T1000 (cell line): ENCODE measurements at regions not wholly inside any gene's neighbourhood (a gene's known extent, or its start where the extent isn't known, plus 50 kb on each side); places are given as distances from the start of the nearest gene placed in this dataset.

ENCODE experiments used
- DNase-seq: peaks from one replicate; lab custom pipeline; 2025; ENCODE audit warnings: mixed read lengths; lab: John Stamatoyannopoulos, UW

DNA sequence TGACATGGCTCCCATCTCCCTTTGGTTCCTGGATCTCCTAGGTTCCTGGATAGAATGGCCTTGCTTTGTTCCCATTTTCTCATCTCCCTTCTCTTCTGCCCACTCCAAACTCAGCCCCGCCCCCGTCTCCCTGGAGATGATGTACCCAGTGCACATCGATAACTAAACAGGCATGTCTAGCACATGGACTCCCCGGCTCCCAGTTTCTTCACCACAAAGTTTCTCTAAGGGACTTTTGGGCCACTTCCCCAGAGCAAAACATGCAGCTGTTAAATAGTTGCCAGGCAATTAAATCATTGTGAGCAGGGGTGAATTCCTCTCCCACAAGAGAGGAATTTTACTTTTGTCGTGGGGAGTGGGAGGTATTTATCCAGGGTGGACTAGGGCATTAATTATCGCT lies 259.0 kb downstream of the GADD45G start:
- no peak for DNase-seq

DNA sequence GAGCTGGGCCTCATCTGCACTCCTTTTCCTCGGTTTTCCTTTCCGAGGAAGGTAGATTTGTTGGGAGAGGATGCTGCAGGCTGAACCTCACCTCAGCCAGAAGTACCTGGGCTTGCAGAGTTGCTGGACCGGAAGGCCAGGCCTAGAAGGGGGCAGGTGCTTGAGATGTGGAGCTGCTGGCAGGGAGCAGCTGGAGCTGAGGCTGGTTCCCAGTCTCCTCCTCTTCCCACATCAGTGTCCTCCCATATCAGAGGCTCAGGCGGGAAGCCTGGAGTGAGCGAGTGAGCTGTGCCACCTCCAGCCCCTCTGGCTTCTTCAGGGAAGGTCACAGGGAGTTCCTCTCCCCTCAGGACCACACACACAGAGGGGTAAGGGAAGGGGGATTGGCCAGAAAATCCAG lies 259.4 kb downstream of the GADD45G start:
- no peak for DNase-seq

DNA sequence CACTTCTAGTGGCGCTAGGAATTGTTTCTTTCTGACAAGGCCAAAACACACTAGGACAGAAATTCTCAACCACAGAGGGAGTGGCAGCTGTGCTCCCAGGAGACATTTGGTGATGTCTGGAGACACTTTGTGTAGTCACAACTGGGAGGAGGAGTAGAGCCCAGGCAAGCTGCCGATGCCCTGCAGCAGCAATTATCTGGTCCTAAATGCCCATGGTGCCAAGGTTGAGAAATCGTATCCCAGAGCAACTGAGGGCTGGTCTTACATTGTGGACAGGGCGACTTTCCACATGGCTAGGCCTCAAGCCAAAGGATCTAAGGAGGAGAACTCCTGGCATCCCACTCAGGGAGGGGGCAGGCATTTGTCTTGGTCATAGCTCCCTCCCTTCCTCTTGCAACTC lies 259.9 kb downstream of the GADD45G start:
- DNase-seq, result no peak

DNA sequence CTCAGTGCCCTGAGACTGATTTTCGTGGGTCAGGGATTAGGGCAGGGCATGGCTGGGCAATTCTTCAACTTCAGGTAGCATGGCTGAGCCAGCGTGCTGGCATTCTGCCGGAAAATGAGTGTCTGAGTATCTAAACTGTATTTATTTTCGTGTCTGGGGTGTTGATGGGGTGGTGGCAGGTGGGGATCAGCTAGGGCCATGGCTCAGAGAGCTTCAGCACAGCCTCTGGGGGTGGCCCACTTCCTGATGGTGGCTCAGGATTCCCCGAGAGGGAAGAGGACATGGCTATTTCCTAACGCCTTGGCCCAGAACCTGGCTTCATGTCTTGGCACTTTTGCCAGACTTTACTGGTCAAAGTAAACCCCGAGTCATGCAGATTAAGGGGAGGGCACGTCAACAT lies 260.5 kb downstream of the GADD45G start:
- DNase-seq, result no peak

DNA sequence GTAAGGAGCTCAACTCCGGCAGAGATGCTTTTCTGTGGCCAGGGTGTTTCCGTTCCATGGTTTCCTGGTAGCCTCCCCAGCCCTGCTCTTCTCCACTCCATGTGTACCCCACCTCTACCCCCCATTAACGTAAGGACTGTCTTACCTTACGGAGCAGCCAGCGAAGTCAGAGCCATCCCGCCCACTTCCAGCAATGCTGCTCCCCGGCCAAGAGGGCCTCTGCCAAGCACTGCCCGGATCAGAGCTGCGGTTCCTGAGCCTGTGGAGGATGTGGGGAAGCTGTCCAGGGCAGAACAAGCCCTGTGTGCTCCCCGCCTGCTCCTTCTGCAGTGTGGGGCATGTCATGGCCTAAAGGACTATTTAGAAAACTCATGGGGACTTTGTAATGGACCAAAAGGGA lies 261.2 kb downstream of the GADD45G start:
- DNase-seq, result no peak

DNA sequence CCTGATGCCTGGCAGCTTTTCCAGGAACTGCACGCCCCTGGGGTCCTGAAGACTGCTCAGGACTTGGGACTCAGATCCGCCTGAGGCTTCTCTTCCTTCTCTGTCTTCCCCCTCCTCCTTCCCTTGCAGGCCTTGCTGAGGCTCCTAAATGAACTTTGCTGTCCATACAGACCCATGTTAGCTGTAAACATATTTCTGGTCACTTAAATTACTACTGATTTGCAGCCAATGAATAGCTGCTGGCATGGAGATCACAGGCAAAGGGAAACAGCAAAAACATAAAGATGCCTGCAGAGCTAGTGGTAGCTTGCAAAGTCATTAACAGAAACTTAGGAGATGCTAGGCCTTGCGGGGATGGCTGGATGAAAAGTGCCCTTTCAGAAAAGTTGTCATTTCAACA lies 261.9 kb downstream of the GADD45G start:
- no peak for DNase-seq

DNA sequence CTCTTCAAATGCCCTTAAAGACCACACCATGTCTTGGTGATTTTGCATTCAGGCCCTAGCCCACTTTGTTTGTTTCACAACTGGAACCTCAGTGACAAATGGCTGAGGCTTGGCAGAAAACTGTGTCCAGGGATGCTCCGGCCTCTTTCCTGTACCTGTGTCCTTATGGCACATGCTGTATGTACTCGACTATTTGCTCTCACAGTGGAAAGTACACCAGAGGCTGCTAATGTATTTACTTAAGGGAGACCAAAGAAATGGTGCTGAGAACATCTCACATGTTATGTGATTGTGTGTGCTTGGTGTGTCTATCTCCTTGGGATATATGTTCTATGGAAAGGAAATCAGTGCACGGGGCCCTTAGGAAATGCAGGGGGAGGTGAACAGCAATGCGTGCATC lies 263.3 kb downstream of the GADD45G start:
- no peak for DNase-seq

DNA sequence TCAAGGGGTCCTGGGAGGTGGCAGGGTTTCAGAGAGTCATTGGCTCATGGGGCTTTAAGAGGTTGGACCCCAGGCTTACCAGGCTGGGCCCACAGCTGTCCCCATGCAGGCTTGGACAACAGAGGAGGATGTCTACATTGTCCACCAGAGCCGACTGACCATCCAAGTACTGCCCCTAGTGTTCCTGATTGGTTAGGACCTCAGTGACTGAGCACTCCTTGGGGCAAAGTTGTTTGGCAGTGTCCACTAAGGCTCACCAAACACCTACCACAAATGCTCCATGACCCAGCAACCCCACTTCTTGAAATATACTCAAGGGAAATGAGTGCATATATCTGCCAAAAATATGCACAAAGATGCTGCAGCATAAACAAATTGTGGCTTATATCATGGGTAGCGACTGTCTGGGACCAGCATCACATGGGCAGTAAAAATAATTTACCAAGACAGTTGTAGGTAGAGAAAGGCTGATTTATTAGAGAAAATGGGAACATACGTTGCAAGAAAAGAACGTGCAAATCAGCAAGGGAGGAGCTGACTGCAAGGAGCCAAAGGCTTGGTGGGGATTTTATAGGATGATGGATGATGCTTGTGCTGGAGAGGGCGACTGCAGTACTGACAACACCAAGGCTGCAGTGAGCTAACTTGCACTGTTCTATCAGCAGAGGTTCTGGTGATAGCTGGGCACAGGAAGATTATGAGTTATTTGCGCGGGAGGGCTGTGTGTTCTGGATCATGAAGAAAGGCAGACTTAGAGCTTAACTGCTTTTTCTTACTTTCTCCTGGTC lies 265.2 kb downstream of the GADD45G start:
- no peak for DNase-seq

DNA sequence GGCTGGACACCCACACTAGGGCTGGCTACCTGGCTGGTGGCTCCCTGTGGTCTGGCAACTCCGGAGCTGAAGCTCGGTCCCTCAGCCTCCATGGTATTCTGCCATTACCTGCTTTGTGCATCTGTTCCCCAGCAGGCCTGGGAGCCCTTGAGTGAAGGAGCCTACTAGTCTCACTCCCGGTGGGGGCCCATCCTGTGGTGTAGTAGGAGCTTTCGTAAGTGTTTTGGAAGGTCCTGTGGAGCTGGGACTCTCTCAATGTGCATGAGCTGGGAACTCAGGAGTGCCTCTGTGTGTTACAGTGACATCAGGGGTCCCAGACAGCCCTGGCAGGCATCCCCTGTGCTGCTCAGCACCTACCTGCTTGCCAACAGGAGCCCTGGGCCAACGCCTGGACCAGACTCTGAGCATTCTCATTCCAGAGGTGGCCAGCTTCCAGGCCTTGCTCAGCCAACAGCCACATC lies 267.1 kb downstream of the GADD45G start:
- DNase-seq, result no peak

DNA sequence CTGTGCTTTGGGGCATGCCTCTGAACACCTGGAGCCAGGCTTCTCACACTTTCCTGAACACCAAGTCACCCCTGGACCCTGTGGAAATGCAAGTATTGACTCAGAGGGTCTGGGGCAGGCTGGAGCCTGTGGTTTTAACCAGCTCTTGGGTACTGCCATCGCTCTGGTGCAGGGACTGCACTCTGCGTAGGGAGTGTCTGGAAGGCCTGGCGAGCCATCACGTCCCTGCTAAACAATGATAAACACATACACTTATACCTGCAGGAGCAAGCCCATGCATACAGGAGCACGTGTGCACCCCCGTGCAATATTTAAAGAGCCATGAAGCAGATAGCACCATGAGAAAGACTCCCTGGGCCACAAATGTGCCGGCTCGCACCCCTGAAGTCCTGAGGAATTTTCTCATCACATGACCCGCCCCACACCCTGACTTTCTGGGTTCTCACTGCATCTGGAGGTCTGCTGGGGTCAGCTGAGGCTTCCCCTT lies 267.7 kb downstream of the GADD45G start:
- no peak for DNase-seq

DNA sequence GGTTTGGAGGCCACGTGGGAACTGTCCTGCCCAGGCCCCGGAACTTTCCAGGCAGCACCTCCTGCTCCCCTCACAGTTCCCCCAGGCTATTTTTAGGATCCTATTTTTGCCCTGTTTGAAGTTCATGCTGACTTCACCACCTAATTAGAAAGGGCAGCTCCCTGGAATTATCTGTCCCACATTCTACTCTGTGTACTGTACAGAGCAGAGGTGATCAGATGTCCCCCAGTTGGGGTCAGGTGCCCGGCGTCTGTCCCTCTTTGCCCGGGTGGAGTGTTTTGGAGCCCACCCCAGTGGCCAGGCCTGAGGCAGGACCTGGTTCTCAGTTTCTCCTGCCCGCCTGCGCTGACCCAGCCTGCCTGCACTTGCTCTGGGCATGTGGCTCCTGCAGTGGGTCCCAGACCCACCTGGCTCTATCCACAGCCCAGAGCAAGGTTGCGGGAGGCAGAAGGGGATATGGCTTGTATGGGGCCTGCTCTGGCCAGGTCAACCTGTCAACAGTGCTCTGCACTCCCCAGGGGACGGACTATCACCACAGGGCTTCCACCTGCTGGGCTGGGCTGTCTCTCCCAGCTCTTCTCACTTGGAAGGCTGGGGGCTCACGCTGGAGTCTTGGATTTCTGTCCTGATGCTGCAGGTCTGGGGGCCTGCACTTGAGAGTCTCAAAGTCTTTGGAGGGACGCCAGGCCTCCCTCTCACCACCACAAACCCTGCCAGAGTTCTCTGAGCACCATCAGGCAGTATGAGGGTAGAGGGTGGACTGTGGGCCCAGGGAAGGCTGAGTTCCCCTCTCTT lies 268.3 kb downstream of the GADD45G start:
- no peak for DNase-seq

DNA sequence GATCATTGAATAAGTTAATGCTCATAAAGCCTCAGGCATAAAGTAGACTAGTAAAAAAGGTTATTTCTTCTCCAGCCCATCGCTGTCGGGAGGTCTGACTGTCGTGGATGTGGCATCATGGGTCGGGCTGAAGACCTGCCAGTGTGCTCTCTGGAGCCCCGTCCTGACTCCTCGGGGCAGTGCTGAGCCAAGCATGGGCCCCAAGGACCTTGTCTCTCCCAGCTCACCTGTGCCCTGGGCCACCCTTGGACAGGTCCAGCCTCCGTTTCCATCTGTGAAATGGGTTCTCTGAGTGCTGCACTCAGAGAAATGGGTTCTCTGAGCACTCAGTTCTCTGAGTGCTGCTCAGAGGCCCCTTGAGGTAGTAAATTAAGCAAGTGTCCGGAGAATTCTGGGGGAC lies 269.0 kb downstream of the GADD45G start:
- DNase-seq, result no peak

DNA sequence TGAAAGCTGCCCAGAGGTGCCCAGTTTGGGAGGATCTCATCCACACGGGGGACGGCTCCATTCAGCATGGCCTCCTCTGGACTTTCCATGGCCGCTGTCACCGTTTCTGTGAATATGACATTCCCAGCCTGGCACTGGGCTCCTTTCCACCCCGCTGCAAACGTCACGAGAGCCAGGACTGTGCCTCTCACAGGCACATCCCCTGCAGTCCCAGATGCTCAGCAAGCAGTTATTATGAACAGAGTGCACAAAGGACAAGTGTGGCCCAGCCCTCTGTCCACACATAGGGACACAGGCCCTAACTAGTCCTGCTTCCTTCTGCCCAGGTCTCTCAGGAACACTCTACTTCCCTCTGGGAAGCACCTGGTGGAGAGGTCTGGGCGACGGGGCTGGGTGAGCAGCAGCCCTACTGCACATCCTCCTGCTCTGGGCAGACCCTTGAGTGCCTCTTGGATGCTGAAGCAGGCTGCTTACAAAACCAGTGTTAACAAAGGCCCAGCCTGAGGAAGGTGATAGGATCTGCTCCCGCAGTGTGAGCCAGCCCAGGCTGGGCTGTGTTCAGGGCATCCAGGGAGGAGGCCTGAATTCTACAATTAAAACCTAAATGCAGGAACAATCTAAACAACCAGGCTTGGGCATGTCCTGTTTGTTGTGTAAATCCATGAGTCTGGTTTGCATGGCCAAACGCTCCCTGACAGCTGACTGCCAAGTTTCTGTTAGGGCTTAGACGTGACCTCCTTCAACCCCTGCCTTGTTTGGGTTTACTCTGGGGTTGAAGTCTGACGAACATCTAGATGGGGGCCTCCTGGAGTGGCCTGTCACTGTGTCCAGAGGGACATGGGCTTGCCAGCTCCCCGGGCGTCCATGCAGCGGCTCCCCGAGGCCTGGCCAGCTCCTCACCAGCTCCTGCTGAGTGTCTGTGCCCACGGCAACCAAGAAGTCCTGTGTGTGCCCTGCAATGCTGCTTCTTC lies 269.8 kb downstream of the GADD45G start:
- no peak for DNase-seq

DNA sequence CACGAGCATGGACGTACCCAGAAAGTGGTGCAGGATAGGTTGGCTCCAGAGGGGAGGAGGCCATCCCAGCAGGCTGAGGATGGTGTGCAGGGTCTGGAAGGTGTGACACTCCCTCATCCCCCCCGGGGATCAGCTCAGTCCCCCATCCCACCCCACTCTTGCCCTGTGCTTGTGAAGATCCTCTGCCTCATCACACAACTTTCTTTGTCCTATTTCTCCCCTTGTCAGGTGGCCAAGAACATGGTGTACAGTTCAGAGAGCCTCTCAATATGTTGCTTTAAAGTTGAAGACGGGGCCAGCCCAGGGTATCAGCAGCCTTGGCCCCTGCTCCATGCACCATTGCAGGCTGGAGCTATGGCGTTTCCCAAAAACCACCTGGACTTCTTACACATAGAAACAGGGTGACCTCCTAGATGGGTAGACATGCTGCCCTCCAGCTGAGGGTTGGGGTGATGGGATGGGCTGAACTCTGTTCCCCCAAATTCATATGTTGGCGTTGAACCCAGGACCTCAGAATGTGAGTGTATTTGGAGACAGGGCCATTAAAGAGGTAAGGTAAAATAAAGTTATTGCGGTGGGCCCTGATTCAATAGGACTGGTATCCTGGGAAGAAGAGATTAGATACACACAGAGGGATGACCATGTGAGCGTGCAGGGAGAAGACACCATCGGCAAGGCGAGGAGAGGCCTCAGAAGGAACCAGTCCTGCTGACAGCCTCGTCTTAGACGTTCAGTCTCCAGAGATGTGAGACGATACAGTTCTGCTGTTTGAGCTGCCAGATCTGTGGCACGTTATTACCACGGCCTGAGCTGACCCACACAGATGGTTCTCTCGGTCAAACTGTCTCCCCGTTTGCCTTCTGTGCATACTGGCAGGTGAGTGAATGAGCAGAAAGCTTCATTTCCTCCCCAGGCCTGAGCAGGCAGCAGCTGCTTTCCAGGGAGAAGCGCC lies 272.5 kb downstream of the GADD45G start:
- no peak for DNase-seq

DNA sequence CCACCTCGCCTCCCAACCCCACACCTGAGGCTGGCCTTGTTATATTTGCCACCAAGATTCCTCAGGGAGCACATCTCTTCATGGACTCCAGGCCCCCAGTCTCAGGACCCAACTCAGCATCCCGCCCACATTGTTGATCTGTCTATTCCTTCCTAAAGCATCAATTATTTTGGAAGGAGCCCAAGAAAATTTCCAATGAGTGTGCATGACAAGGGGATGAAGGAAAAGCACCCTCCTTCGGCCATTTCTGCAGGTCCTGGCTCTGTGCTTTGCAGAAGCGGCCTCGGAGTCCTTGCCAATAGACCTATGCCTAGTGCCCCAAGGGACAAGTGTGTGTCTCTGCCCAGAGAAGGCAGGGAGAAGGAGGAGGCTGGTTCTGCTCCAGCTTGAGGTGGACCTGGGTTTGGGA lies 273.2 kb downstream of the GADD45G start:
- no peak for DNase-seq

DNA sequence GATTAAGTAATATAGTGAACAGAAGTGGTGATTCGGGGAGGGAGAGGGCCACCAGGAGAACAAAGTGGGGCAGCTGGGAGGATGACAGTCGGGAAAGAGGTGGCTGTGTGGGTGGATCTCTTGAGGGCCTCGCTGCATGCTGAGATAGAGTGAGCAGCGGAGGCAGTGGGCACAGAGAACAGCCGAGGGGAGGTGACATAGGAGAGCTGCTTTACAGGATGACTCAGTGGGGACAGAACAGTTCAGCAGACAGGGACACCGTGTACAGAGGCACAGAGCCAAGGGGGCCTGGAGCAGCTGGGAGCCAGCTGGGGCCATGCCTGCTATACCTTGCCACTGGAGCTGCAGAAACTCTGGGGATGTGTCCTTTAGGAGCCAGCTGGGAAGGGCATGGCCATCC lies 273.9 kb downstream of the GADD45G start:
- no peak for DNase-seq

DNA sequence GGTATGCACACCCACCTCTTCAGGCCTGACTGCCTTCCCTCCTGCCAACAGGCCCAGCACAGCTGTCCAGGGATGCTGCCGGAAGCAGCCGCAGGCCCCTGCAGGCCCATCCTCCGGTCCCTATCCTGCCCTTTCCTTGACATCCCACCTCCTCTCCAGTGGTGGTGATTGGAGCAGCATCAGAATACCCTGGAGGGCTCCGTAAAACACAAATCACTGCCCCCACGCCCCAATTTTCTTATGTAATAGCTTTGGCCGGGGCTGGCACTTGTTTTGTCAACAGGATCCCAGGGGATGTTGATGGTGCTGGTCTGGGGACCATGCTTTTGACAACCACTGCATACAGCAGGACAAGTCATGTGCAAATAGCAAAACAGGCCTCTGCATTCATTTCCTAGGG lies 274.5 kb downstream of the GADD45G start:
- DNase-seq, result no peak

DNA sequence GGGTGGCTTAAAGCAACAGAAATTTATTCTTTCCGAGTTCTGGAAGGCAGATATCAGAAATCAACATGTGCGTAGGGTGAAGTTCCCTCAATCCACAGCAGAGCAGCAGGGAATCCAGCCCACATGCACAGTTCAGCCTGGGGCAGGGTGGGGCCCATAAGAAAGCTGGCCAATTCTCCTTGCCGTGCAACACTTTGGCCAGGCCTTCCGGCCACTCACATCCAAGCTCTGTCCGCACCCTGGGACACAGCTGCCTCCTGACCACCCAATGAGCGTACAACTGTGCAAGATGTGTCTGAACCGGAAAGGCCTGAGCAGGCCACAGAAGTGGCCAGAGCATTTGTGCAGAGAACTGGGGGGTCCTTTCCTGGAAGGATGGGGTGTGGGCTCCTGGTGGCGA lies 274.9 kb downstream of the GADD45G start:
- DNase-seq, result no peak

DNA sequence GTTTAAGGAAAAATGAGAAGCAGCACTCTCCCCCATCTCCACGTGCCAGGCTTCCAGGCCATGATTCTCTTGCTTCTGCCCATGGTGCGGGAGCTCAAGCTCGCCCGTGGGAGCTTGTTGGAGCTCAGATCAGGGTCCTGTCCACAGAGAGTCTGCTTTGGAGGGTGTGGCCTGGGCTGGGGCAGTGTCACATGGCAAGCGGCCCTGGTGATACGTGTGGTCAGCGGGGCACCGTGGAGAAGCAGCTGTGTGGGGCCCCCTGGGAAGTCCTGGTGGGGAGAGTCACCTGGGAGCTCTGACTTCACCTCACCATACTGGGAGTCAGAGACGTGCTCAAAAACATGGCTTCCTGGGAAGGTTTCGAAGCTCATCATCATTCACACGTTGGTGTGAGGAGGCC lies 275.3 kb downstream of the GADD45G start:
- no peak for DNase-seq

DNA sequence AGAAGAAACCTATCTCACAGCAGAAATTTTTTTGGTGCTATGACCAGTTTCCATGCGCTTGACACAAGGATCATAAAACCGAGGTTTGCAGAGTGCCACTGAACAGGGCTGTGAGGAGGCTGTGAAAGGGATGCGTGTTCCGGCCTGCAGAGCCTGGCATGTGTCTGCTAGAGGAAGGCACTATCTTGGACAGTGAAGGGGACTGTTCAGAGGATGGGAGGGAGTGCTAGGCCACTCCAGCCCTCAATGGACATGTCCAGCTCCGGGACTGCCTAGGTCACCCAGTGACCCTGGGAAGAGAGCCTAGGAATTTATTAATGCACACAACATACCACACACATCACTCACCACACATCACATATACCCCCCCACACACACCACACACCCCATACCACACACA lies 275.9 kb downstream of the GADD45G start:
- DNase-seq, result no peak

DNA sequence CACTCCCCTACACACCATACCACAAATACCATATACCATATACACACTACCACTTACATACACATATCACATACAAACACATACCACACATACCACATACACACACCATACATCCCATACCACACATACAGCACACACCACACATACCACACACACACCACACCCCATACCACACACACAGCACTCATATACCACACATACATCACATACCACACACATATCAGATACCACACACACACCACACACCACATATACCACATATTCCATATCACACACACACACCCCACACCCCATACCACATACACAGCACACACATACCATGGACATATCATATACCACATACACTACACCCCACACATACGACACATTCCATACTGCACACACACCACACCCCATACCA lies 276.6 kb downstream of the GADD45G start:
- DNase-seq, result no peak
